Colonic mucosa (tissue), 4 donors: ENCODE measurements at regions not wholly inside any gene's neighbourhood (a gene's known extent, or its start where the extent isn't known, plus 50 kb on each side); places are given as distances from the start of the nearest gene placed in this dataset.

ENCODE experiments used
- DNase-seq: peaks from one replicate; pipeline ENCODE4 v3.0.0-alpha.2; 2020
- H3K27ac ChIP-seq: fragments of 200-600 bp; one replicate; pipeline ENCODE4 v1.8.0; 2021
- H3K27me3 ChIP-seq: fragments of 200-600 bp; one replicate; pipeline ENCODE4 v1.8.0; 2021
- H3K36me3 ChIP-seq: fragments of 200-600 bp; one replicate; pipeline ENCODE4 v1.8.0; 2021
- H3K4me1 ChIP-seq: fragments of 200-600 bp; one replicate; pipeline ENCODE4 v1.8.0; 2021; ENCODE audit warnings: mild to moderate bottlenecking
- H3K4me3 ChIP-seq: fragments of 200-600 bp; one replicate; pipeline ENCODE4 v1.8.0; 2021
- H3K9ac ChIP-seq, 2 donors: one replicate each; pipeline ENCODE4 v1.7.0; 2013; ENCODE audit warnings: control low read depth in 2 of 2, low read depth in 2 of 2, low read length in 2 of 2
- H3K9me3 ChIP-seq: fragments of 200-600 bp; one replicate; pipeline ENCODE4 v1.8.0; 2021
- CTCF ChIP-seq: fragments of 200-600 bp; IDR thresholded peaks from one replicate; pipeline ENCODE4 v1.8.0; 2022; ENCODE audit warnings: antibody characterized with exemption, mild to moderate bottlenecking
- intact Hi-C: fragments of 100-400 bp; cut with DNase I; formaldehyde crosslinking; loops from one replicate; pipeline ENCODE4 v1.14.1; 2022
- donor health status: healthy.
- donor health status: DM: no; HTN: no; CAD: no.
- donor health status: DM: no; HTN: no; CAD: no.

DNA sequence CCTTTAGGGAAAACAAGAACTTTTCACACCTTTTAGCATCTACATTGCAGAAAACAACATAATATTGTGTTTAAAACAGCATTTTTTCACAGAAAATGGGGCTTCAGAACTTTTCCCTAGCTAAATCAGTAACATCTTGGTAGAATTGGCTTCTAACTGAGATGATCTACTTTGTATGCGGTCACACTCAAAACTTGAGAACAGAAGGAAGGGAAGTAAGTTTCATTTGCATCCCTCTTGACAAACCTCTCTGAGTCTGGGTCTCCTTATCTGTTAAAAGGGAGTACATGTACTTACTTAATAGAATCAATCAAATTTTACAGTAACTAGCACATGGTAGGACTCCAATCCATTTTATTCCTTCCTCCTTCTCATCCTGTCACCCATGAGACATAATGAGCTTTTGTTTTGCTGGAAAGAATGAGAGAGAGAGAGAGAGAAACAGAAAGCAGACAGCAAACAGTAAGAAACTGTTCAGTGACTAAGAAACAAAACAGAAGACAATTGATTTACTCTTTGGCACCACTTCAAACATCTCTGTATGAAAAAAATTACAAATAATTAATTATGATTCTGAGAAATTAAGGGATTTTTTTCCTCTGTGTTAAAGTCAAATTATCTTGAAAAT lies 387.3 kb downstream of the SATB2 start:
- no peaks in the 10 kb centered on the region for H3K27me3 ChIP-seq
- no peak for TF ChIP-seq CTCF
- H3K4me3 ChIP-seq: no peak overlapping the region
- intact Hi-C loops: no loop called here
- H3K9ac ChIP-seq: no peak overlapping the region
- no peak for DNase-seq
- no peaks in the 10 kb centered on the region for H3K4me1 ChIP-seq
- no peaks in the 10 kb centered on the region for H3K9me3 ChIP-seq
- no peaks in the 10 kb centered on the region for H3K36me3 ChIP-seq
- no peak overlapping the region for H3K27ac ChIP-seq

- H3K36me3 ChIP-seq: no peaks in the 10 kb centered on the region
- no peak overlapping the region for H3K4me3 ChIP-seq
- H3K27ac ChIP-seq: no peak overlapping the region
- no peak for TF ChIP-seq CTCF
- no peaks in the 10 kb centered on the region for H3K27me3 ChIP-seq
- no peak for DNase-seq
- no peak overlapping the region for H3K9ac ChIP-seq
- no peaks in the 10 kb centered on the region for H3K9me3 ChIP-seq
- intact Hi-C loops: no loop called here
- H3K4me1 ChIP-seq: no peaks in the 10 kb centered on the region
These were observed 393.5 kb downstream of the SATB2 start for GRCh38 chr2:199064201-199064600.

DNA sequence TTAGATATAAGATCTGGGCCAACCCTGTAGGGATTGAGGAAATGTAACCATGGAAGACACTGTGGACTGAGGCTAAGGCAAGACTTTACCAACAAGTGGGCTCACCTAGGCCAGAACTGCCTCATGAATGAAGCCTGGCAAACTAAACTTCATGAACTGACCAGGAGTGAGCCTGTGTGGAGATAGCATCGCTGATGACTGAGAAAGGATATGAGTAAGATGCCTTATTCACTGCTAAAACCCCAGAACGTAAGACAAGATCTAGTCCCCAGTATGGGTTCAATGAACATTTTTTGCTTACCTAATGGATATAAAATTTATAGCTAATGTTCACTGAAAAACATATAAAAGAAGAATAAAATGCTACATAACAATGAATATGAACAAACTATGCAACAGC lies 399.8 kb downstream of the SATB2 start:
- DNase-seq: no peak
- Histone ChIP-seq H3K9me3 (no peaks in the 10 kb centered on the region), H3K9ac (no peak overlapping the region), H3K4me1 (no peaks in the 10 kb centered on the region), H3K36me3 (no peaks in the 10 kb centered on the region), H3K4me3 (no peak overlapping the region), H3K27me3 (no peaks in the 10 kb centered on the region), H3K27ac (no peak overlapping the region)
- intact Hi-C loops: no loop called here
- TF ChIP-seq CTCF: no peak

GRCh38 chr2:199055336-199055735 lies 402.4 kb downstream of the SATB2 start:
- H3K36me3 ChIP-seq: no peaks in the 10 kb centered on the region
- intact Hi-C loops: no loop called here
- H3K9me3 ChIP-seq: no peaks in the 10 kb centered on the region
- H3K4me1 ChIP-seq: no peaks in the 10 kb centered on the region
- no peak overlapping the region for H3K9ac ChIP-seq
- H3K27ac ChIP-seq: no peak overlapping the region
- H3K27me3 ChIP-seq: no peaks in the 10 kb centered on the region
- no peak overlapping the region for H3K4me3 ChIP-seq
- TF ChIP-seq CTCF: no peak
- DNase-seq: no peak

DNA sequence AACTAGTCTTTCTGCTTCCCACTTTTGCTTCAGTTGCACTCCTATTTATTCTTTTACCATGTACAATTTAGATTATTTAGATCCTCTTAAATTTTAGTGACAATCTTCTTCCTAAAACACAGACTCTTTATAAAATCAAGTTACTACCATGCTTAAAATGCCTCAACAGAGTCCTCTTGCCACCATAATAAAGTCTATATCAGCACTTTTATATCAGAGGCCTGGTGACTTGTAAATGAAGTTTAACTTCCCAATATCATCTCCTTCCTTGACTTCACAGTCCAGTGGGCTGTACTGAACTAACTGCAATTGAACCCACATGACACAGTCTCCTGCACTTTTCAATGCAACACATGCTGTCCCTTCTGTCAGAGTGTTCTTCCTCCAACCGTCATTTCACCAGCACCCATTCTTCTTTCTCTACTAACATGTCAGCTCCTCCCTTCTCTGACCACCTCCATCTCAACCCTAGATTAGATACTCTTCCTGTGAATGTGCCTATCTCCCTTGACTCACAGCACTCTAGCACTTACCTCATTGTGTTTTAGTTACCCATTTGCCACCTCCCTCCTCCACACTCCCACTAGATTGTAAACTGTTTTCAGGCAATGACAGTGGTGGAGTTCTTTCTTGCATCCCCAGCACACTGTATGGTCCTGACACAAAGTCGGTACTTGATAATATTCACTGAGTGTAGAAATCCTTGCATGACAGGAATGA lies 414.9 kb downstream of the SATB2 start:
- Histone ChIP-seq H3K36me3 (no peaks in the 10 kb centered on the region), H3K4me1 (no peaks in the 10 kb centered on the region), H3K9me3 (no peaks in the 10 kb centered on the region), H3K9ac (no peak overlapping the region), H3K27me3 (no peaks in the 10 kb centered on the region), H3K27ac (no peak overlapping the region), H3K4me3 (no peak overlapping the region)
- no peak for DNase-seq
- TF ChIP-seq CTCF: no peak
- intact Hi-C loops: no loop called here
